RWPE2 (cell line): ENCODE measurements at regions not wholly inside any gene's neighbourhood (a gene's known extent, or its start where the extent isn't known, plus 50 kb on each side); places are given as distances from the start of the nearest gene placed in this dataset.

Source experiments
- ATAC-seq: fragments of 200-7000 bp; cut with Tn5 transposase; 3 replicates; pipeline ENCODE4 v1.9.1; 2021; ENCODE audit warnings: low read depth
- DNase-seq: peaks from one replicate; pipeline ENCODE4 v3.0.0-alpha.2; 2020; ENCODE audit warnings: low spot score
- H3K27ac ChIP-seq: fragments of 450-650 bp; 2 replicates; pipeline ENCODE4 v1.5.1; 2017; ENCODE audit warnings: mild to moderate bottlenecking; ENCODE audit not compliant: poor library complexity, severe bottlenecking
- H3K27me3 ChIP-seq: fragments of 250-450 bp; sonication (Bioruptor Pico); 2 replicates; pipeline ENCODE4 v1.5.1; 2021; ENCODE audit warnings: mild to moderate bottlenecking, moderate library complexity; ENCODE audit not compliant: insufficient read depth, poor library complexity, severe bottlenecking
- H3K36me3 ChIP-seq: fragments of 250-450 bp; sonication (Bioruptor Pico); 2 replicates; pipeline ENCODE4 v1.5.1; 2020; ENCODE audit warnings: low read depth, mild to moderate bottlenecking, moderate library complexity
- H3K4me1 ChIP-seq: fragments of 250-450 bp; sonication (Bioruptor Pico); 2 replicates; pipeline ENCODE4 v1.5.1; 2021; ENCODE audit warnings: mild to moderate bottlenecking, moderate library complexity; ENCODE audit not compliant: insufficient read depth, poor library complexity, severe bottlenecking
- H3K4me3 ChIP-seq: fragments of 250-450 bp; sonication (Bioruptor Pico); 2 replicates; pipeline ENCODE4 v1.5.1; 2021; ENCODE audit warnings: mild to moderate bottlenecking, moderate library complexity; ENCODE audit not compliant: severe bottlenecking
- H3K9me3 ChIP-seq: fragments of 250-450 bp; sonication (Bioruptor Pico); 2 replicates; pipeline ENCODE4 v1.5.1; 2021; ENCODE audit warnings: mild to moderate bottlenecking, moderate library complexity; ENCODE audit not compliant: severe bottlenecking
- TF ChIP-seq, protein P1 (sequence below): fragments of 450-650 bp; IDR thresholded peaks from one replicate; pipeline ENCODE4 v1.5.1; 2017; ENCODE audit warnings: mild to moderate bottlenecking, moderate library complexity; ENCODE audit not compliant: poor library complexity, severe bottlenecking

DNA sequence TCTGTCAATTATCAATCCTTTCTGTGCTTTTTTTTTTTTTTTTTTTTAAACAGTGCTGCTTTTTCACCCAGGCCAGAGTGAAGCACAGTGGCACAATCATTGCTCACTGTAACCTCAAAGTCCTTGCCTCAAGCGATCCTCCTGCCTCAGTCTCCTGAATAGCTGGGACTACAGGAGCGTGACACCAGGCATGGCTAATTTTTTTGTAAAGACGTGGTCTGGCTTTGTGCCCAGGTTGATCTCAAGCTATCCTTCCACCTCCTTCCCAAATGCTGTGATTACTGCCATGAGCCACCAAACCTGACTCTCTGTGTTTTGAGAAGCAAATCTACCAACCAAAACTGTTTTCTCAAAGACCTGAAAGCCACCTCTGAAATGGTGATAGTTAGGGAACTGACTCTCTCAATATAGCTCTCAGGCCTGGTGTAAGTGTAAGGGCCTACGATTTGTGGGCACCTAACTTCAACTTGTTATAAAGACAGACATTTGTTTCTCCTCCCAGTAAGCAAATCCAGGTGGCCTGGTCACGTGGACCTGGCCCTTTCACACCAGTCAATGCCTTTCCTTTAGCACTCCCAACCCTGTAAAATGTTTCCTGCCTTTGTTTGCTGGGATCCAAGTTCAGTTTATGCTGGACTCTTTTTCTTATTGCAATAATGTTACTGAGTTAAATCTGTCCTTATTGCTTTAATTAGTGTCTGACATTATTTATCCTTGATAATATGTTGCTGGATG lies 2015.9 kb downstream of the PCDH7 start:
- Histone ChIP-seq H3K9me3 (no peaks in the 10 kb centered on the region), H3K27me3 (no peaks in the 10 kb centered on the region), H3K36me3 (no peaks in the 10 kb centered on the region), H3K27ac (no peak overlapping the region), H3K4me3 (no peak overlapping the region), H3K4me1 (no peaks in the 10 kb centered on the region)
- TF ChIP-seq, protein P1, sequence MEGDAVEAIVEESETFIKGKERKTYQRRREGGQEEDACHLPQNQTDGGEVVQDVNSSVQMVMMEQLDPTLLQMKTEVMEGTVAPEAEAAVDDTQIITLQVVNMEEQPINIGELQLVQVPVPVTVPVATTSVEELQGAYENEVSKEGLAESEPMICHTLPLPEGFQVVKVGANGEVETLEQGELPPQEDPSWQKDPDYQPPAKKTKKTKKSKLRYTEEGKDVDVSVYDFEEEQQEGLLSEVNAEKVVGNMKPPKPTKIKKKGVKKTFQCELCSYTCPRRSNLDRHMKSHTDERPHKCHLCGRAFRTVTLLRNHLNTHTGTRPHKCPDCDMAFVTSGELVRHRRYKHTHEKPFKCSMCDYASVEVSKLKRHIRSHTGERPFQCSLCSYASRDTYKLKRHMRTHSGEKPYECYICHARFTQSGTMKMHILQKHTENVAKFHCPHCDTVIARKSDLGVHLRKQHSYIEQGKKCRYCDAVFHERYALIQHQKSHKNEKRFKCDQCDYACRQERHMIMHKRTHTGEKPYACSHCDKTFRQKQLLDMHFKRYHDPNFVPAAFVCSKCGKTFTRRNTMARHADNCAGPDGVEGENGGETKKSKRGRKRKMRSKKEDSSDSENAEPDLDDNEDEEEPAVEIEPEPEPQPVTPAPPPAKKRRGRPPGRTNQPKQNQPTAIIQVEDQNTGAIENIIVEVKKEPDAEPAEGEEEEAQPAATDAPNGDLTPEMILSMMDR, result no peak
- DNase-seq (no peak), ATAC-seq (no peak)

DNA sequence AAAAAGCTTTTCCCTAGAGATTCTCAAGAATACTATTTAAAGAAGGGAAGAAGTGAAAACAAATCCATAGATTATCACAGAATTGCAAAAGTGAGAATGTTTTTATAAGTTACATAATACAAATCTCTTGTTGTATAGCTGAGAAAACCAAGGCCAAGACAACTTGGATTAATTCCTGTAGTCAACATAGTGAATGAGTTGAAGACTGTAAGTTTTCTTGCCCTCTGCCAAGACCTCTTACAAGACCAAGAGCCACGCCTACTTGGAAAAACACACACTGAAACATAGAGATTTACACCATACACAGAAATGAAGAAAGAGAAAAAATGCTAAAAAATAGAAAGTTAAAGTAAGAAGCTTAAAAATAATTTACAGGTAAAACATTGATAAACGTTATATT lies 2024.0 kb downstream of the PCDH7 start:
- no peak overlapping the region for H3K27ac ChIP-seq
- H3K9me3 ChIP-seq, result no peaks in the 10 kb centered on the region
- no peaks in the 10 kb centered on the region for H3K36me3 ChIP-seq
- no peaks in the 10 kb centered on the region for H3K4me1 ChIP-seq
- no peaks in the 10 kb centered on the region for H3K27me3 ChIP-seq
- no peak for ATAC-seq
- no peak overlapping the region for H3K4me3 ChIP-seq
- DNase-seq, result no peak
- TF ChIP-seq, protein P1, result no peak

DNA sequence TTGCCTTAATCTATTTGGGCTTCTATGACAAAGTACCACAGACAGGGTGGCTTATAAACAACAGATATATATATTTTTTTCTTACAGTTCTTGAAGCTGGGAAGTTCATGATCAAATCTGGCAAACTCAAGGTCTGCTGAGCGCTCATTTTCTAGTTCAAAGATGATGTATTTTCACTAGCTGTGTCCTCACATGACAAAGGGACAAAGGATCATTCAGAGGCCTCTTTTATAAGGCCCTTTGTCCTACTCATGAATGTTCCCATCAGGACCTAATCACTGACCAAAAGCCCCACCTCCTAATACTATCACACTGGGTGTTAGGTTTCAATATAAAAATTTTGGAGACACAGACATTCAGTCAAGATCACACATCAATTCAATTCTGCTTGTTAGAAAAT lies 2025.2 kb downstream of the PCDH7 start:
- no peaks in the 10 kb centered on the region for H3K4me1 ChIP-seq
- ATAC-seq, result no peak
- H3K27ac ChIP-seq, result no peak overlapping the region
- DNase-seq, result no peak
- no peaks in the 10 kb centered on the region for H3K27me3 ChIP-seq
- H3K9me3 ChIP-seq, result no peaks in the 10 kb centered on the region
- TF ChIP-seq, protein P1, result no peak
- H3K36me3 ChIP-seq, result no peaks in the 10 kb centered on the region
- H3K4me3 ChIP-seq, result no peak overlapping the region

DNA sequence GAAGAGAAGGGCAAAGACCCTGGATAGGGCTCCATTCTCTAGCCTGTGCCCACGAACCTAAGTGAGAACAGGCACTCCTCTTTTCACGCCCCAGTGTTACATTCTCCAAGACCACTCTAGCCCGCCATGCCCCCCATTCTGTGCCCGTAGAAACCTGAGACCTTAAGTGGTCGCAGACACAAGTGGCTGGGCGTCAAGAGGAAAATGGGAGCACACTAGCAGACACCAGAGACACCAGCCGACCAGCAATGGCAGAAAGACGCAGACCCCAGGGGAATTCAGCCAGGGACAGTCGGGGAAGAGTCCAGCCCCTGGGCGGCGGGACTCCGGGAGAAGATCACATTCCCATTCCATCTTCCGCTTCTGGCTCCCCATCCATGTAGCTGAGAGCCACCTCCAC lies 2027.9 kb downstream of the PCDH7 start:
- Histone ChIP-seq H3K27me3 (no peaks in the 10 kb centered on the region), H3K9me3 (no peaks in the 10 kb centered on the region), H3K4me1 (no peaks in the 10 kb centered on the region), H3K4me3 (no peak overlapping the region), H3K27ac (no peak overlapping the region), H3K36me3 (no peaks in the 10 kb centered on the region)
- ATAC-seq (no peak), DNase-seq (no peak)
- TF ChIP-seq, protein P1, result no peak

DNA sequence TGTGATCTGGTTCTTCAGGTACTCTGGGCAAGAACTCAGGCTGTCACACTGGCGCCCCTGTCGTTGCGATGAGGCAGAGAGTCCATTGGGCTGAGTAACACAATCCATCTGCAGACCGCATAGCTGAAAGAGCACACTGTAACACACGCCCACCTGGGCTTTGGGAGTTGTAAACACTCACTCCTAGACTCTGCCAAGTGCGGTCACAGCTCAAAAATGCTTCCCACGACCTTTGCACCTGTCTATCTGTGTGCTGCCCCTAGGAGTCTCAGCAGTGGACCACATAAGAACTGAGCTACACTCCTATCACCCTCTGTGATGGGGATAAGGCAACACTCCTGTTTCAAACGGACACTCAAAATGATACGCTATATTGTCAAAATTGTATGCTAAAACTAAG lies 2028.3 kb downstream of the PCDH7 start:
- Histone ChIP-seq H3K27ac (no peak overlapping the region), H3K36me3 (no peaks in the 10 kb centered on the region), H3K27me3 (no peaks in the 10 kb centered on the region), H3K9me3 (no peaks in the 10 kb centered on the region), H3K4me3 (no peak overlapping the region), H3K4me1 (no peaks in the 10 kb centered on the region)
- ATAC-seq (no peak), DNase-seq (no peak)
- TF ChIP-seq, protein P1, result no peak
